HG02623 (cell line): ENCODE measurements at regions not wholly inside any gene's neighbourhood (a gene's known extent, or its start where the extent isn't known, plus 50 kb on each side); places are given as distances from the start of the nearest gene placed in this dataset.
"Not testable (repeated sequence)": the region's sequence is repeated elsewhere in the genome, so short reads cannot be mapped to it uniquely, and the experiment has no call there.

Experiments
- ATAC-seq: cut with Tn5 transposase; IDR thresholded peaks from one replicate; pipeline ENCODE4 v1.9.1; 2021; ENCODE audit warnings: moderate library complexity; ENCODE audit not compliant: unreplicated experiment

GRCh38 chr2:107740300-107740699 lies 86.4 kb upstream of the RGPD4 start:
- ATAC-seq = no peak

DNA sequence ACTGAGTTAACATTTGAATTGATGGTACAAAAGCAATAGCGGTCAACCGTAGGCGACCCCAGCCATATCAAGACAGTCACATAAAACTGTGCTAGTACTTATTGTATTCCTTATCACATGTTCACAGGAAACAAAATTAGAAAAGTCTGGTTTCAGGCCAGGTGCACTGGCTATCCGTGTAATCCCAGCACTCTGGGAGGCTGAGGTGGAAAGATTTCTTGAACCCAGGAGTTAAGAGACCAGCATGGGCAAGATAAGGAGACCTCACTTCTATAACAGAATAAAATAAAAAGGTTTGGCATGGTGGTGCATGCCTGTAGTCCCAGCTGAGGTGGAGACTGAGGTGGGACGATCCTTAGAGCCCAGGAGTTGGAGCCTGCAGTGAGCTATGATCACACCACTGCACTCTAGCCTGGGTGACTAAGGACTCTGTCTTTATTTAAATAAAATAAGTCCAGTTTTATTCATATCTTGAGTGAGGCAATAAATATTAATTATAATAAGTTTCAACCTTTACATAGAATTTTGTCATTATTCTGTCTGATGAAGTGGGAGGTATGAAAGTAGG lies 84.1 kb upstream of the RGPD4 start:
- no peak for ATAC-seq

DNA sequence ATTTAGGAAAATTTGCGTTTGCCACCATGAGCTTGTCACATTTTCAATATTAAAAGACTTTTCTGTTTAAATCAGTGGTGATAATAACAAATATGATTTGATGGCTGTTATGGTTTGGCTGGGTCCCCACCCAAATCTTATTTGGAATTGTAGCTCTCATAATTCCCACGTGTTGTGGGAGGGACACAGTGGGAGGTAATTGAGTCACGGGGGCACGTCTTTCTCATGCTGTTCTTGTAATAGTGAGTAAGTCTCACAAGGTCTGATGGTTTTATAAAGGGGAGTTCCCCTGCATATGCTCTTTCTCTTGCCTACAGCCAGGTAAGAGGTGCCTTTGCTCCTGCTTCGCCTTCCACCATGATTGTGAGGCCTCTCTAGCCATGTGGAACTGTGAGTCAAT lies 83.4 kb upstream of the RGPD4 start:
- no peak for ATAC-seq

GRCh38 chr2:107745100-107745499 lies 81.6 kb upstream of the RGPD4 start:
- ATAC-seq = no peak

DNA sequence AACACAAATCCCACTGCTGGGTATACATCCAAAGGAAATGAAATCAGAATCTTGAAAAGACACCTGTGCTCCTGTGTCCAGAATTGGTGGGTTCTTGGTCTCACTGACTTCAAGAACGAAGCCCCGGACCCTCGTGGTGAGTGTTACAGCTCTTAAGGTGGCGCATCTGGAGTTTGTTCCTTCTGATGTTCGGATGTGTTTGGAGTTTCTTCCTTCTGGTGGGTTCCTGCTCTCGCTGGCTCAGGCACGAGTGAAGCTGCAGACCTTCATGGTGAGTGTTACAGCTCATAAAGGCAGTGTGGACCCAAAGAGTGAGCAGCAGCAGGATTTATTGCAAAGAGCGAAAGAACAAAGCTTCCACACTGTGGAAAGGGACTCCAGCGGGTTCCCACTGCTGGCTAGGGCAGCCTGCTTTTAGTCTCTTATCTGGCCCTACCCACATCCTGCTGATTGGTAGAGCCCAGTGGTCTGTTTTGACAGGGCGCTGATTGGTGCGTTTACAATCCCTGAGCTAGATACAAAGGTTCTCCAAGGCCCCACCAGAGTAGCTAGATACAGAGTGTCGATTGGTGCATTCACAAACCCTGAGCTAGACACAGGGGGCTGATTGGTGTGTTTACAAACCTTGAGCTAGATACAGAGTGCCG lies 80.0 kb upstream of the RGPD4 start:
- not testable (repeated sequence) for ATAC-seq

- not testable (repeated sequence) for ATAC-seq
These were observed 79.3 kb upstream of the RGPD4 start for GRCh38 chr2:107747199-107747963.

- ATAC-seq = no peak
These were observed 78.6 kb upstream of the RGPD4 start for GRCh38 chr2:107747964-107748583.

GRCh38 chr2:107751936-107752335 lies 74.8 kb upstream of the RGPD4 start:
- ATAC-seq = no peak

DNA sequence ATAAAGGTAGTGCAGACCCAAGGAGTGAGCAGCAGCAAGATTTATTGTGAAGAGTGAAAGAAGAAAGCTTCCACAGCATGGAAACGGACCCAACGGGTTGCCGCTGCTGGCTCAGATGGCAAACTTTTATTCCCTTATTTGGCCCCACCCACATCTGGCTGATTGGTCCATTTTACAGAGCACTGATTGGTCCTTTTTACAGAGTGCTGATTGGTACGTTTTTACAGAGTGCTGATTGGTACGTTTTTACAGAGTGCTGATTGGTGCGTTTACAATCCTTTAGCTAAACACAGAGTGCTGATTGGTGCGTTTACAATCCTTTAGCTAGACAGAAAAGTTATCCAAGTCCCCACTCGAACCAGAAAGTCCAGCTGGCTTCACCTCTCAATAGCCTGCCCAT lies 72.9 kb upstream of the RGPD4 start:
- ATAC-seq = not testable (repeated sequence)

DNA sequence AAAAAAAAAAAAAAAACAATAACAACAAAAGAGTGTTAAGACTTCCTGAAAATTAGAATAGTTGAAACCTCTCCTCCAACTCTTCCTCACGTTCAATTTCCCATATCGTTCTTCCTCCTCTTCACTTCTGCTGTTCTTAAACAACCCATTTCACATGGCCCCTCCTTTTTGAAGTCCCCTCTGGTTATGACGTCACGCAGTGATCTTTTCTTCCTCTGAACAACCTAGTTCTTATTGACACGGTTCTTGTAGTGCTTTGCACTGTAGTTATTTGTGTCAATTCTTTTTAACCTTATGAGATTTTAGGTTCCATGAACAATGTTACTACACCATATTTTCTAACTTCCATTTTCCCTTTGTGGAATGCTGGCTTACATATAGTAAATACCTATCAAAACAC lies 69.5 kb upstream of the RGPD4 start:
- no peak for ATAC-seq

GRCh38 chr2:107760620-107761364 lies 65.9 kb upstream of the RGPD4 start:
- ATAC-seq = no peak

- no peak for ATAC-seq
These were observed 54.3 kb upstream of the RGPD4 start for GRCh38 chr2:107772353-107772752.

DNA sequence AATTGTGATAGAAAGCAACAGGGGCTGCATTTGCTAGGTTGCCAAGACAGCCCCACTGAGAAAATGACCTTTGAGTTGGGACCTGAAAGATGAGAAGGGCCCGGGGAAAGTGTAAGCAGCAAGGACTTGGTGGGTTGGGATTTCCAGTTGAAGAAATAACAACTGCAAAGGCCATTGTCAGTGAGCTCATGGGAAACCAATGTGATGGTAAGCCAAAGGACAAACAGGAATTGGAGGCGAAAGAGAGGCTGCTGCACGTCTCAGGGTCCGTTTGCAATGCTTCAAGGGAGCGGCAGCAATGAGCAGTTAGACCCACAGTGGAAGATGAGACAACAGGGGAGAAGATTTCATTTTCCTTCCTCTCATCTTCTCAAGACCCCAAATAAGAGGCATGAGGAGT lies 51.5 kb upstream of the RGPD4 start:
- ATAC-seq = no peak

DNA sequence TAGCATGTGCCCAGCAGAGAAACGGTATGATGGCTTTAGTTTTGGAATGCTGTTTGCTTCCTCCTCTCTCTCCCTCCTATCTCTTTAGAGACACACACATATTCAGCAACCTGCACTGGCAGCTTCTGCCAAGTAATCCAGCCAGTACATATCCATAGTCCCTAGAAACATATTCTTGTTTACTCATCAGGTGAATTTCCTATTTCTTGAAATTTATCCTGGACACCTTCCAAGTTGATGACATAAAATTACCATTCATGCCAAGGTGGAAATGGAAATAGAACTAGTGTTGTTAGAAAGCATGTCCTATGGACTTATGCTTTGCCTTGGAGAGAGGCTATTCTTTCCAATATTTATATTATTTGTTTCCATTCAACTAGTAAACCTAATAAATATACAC lies 50.9 kb upstream of the RGPD4 start:
- ATAC-seq = no peak

- no peak for ATAC-seq
These were observed 50.3 kb upstream of the RGPD4 start for GRCh38 chr2:107776362-107776761.
